Activated naive CD4-positive, alpha-beta T cell (primary cell): ENCODE measurements at regions not wholly inside any gene's neighbourhood (a gene's known extent, or its start where the extent isn't known, plus 50 kb on each side); places are given as distances from the start of the nearest gene placed in this dataset.

Experiments used
- DNase-seq, 4 experiments: peaks; one replicate each; lab custom pipeline; 2025; lab: John Stamatoyannopoulos, UW

GRCh38 chr13:91169321-91170050 is 178.0 kb upstream of the MIR17HG start:
- no peak for DNase-seq

- no peak for DNase-seq
Measured at GRCh38 chr13:91172160-91172559, 175.3 kb upstream of the MIR17HG start.

GRCh38 chr13:91174886-91175501 is 172.5 kb upstream of the MIR17HG start:
- DNase-seq = no peak

GRCh38 chr13:91178099-91178498 is 169.4 kb upstream of the MIR17HG start:
- DNase-seq = no peak

- DNase-seq = no peak
Measured at GRCh38 chr13:91181892-91182291, 165.6 kb upstream of the MIR17HG start.

GRCh38 chr13:91184244-91184926 is 163.1 kb upstream of the MIR17HG start:
- no peak for DNase-seq

GRCh38 chr13:91185294-91185863 is 162.1 kb upstream of the MIR17HG start:
- DNase-seq = no peak

GRCh38 chr13:91187522-91187921 is 160.0 kb upstream of the MIR17HG start:
- DNase-seq = no peak

GRCh38 chr13:91189506-91189905 is 158.0 kb upstream of the MIR17HG start:
- DNase-seq = no peak

- no peak for DNase-seq
Measured at GRCh38 chr13:91193358-91193757, 154.1 kb upstream of the MIR17HG start.

- DNase-seq = no peak
Measured at GRCh38 chr13:91195789-91196188, 151.7 kb upstream of the MIR17HG start.

GRCh38 chr13:91196958-91197357 is 150.5 kb upstream of the MIR17HG start:
- DNase-seq = no peak

GRCh38 chr13:91199866-91200265 is 147.6 kb upstream of the MIR17HG start:
- DNase-seq = no peak

- no peak for DNase-seq
Measured at GRCh38 chr13:91200486-91200885, 147.0 kb upstream of the MIR17HG start.

- DNase-seq = no peak
Measured at GRCh38 chr13:91203430-91203829, 144.1 kb upstream of the MIR17HG start.

- DNase-seq = no peak
Measured at GRCh38 chr13:91207261-91207660, 140.2 kb upstream of the MIR17HG start.

- DNase-seq = no peak
Measured at GRCh38 chr13:91211510-91211909, 136.0 kb upstream of the MIR17HG start.

- DNase-seq = no peak
Measured at GRCh38 chr13:91212231-91212630, 135.3 kb upstream of the MIR17HG start.

- no peak for DNase-seq
Measured at GRCh38 chr13:91214031-91214430, 133.5 kb upstream of the MIR17HG start.

GRCh38 chr13:91216928-91217700 is 130.4 kb upstream of the MIR17HG start:
- DNase-seq = no peak

GRCh38 chr13:91219201-91219600 is 128.3 kb upstream of the MIR17HG start:
- no peak for DNase-seq

GRCh38 chr13:91220872-91221271 is 126.6 kb upstream of the MIR17HG start:
- no peak for DNase-seq
